ENCODE measurements at regions not wholly inside any gene's neighbourhood (a gene's known extent, or its start where the extent isn't known, plus 50 kb on each side); places are given as distances from the start of the nearest gene placed in this dataset.

GRCh38 chrX:113421432-113421831, 580.8 kb upstream of the AMOT start:
- DNase-seq (ENCODE audit: low read depth) = no peak
- TF ChIP-seq CTCF (IDR thresholded peaks at IDR 0.05; ENCODE audit: insufficient read depth, low read depth, low read length, missing control alignments) = no peak
- no peak overlapping the region for H3K4me3 ChIP-seq (ENCODE audit: low read depth, low read length)

DNA sequence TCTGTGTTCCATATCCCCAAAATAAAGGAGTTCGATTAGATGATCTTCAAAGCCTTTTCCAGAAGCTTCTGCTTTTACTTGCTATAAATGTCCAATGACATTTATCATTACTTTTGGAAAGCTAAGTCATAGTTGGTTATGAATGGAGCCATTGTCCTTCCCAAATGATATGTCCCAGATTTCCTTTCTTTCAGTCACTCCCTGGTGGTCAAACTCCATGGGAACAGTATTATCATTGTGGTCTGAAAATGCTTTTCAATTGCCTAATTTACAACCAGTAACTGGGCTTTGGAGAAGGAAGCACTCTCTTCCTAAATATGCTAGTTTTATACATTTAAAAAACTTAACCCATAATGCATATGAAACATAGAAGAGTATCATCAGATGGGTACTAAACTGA, 571.5 kb upstream of the AMOT start:
- no peak for DNase-seq (ENCODE audit: low read depth)
- no peak overlapping the region for H3K4me3 ChIP-seq (ENCODE audit: low read depth, low read length)
- TF ChIP-seq CTCF (IDR thresholded peaks at IDR 0.05; ENCODE audit: insufficient read depth, low read depth, low read length, missing control alignments) = no peak

GRCh38 chrX:113408843-113409242, 568.2 kb upstream of the AMOT start:
- TF ChIP-seq CTCF (IDR thresholded peaks at IDR 0.05; ENCODE audit: insufficient read depth, low read depth, low read length, missing control alignments) = no peak
- H3K4me3 ChIP-seq (ENCODE audit: low read depth, low read length) = no peak overlapping the region
- DNase-seq (ENCODE audit: low read depth) = no peak

GRCh38 chrX:113400193-113400704, 559.6 kb upstream of the AMOT start:
- H3K4me3 ChIP-seq (ENCODE audit: low read depth, low read length) = no peak overlapping the region
- no peak for DNase-seq (ENCODE audit: low read depth)
- no peak for TF ChIP-seq CTCF (IDR thresholded peaks at IDR 0.05; ENCODE audit: insufficient read depth, low read depth, low read length, missing control alignments)

GRCh38 chrX:113399506-113400192, 559.0 kb upstream of the AMOT start:
- H3K4me3 ChIP-seq (ENCODE audit: low read depth, low read length) = no peak overlapping the region
- TF ChIP-seq CTCF (IDR thresholded peaks at IDR 0.05; ENCODE audit: insufficient read depth, low read depth, low read length, missing control alignments) = no peak
- no peak for DNase-seq (ENCODE audit: low read depth)

DNA sequence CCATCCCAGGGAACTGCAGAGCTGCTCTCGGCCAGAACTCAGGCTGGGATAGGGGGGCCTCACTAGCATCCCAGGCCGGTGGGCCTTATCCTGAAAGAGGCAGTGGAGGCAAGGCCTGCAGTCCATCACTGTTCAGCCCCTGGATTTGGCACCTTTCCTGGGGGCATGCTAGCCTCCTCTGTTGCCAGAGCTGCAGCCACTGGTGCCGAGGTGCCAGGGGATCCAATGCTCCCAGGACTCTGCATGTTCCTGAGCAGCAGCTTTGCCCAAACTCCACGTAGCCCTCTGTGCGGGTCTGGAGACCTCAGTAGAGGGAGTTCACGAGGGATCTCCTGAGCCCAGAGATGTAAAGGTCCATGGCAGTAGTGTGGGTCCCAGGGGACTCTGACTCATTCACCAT, 551.7 kb upstream of the AMOT start:
- no peak for TF ChIP-seq CTCF (IDR thresholded peaks at IDR 0.05; ENCODE audit: insufficient read depth, low read depth, low read length, missing control alignments)
- DNase-seq (ENCODE audit: low read depth) = no peak
- H3K4me3 ChIP-seq (ENCODE audit: low read depth, low read length) = no peak overlapping the region

DNA sequence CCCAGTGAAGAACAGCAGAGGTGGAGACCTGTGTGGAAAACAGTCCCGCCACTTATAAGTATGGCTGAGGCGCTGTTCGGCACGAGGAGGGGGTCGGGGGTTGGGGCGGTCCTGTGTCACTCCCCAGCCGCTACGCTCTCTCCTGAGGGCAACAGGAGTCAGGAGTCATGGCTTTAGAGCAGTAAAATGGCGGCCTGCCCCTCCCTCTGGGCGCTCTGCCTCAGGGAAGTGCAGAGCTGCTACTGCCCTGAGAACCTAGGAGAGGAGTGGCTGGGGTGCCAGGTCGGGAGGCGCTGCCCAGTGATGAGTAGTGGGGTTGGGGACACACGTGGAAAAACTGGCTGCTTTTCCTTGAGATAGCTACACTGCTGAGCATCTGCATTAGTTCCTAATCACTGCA, 551.2 kb upstream of the AMOT start:
- no peak for TF ChIP-seq CTCF (IDR thresholded peaks at IDR 0.05; ENCODE audit: insufficient read depth, low read depth, low read length, missing control alignments)
- no peak overlapping the region for H3K4me3 ChIP-seq (ENCODE audit: low read depth, low read length)
- DNase-seq (ENCODE audit: low read depth) = no peak
